Astrocyte (in vitro differentiated cells and primary cell): ENCODE measurements at regions not wholly inside any gene's neighbourhood (a gene's known extent, or its start where the extent isn't known, plus 50 kb on each side); places are given as distances from the start of the nearest gene placed in this dataset.

Experiments used
- CTCF ChIP-seq: IDR thresholded peaks from 2 replicates; pipeline ENCODE4 v1.5.1; 2011; ENCODE audit warnings: low read depth, mild to moderate bottlenecking, inconsistent platforms, low read length, moderate library complexity; ENCODE audit not compliant: insufficient read depth
- EZH2 ChIP-seq: IDR thresholded peaks from 2 replicates; pipeline ENCODE4 v1.6.1; 2012; ENCODE audit warnings: mild to moderate bottlenecking, low read length, inconsistent platforms; ENCODE audit not compliant: insufficient read depth

GRCh38 chr3:177281292-177282118, 84.2 kb upstream of the TBL1XR1 start:
- TF ChIP-seq CTCF (no peak), EZH2 (no peak)
